ENCODE measurements at regions not wholly inside any gene's neighbourhood (a gene's known extent, or its start where the extent isn't known, plus 50 kb on each side); places are given as distances from the start of the nearest gene placed in this dataset.

GRCh38 chr14:38883127-38883526 lies 219.9 kb downstream of the SEC23A start:
- no peak overlapping the region for H3K4me3 ChIP-seq (ENCODE audit: low read length)
- CTCF ChIA-PET = interaction anchor here (0.7 to 1.5 kb wide), 2 partner anchors 15 kb away, joined by 3 read pairs; no protein-coding TSS in a partner anchor
- Mint-ChIP-seq H3K27ac (no peak overlapping the region), H3K4me1 (no peaks in the 10 kb centered on the region), H3K27me3 (peaks cover 6 to 65% (median 17%) of the 10 kb centered on the region in 5 donors), H3K9me3 (no peaks in the 10 kb centered on the region), H3K36me3 (no peaks in the 10 kb centered on the region), H3K4me3 (no peak overlapping the region)
- H3K27me3 ChIP-seq (ENCODE audit: control insufficient read depth in 2 of 2, insufficient read depth in 2 of 2, low read length in 2 of 2) = no peaks in the 10 kb centered on the region
- no peaks in the 10 kb centered on the region for H3K9me3 ChIP-seq (ENCODE audit: control insufficient read depth in 2 of 3, low read length in 3 of 3)
- DNase-seq = no peak
- peaks cover 0 to 2% (median 0%) of the 10 kb centered on the region in 3 experiments for H3K36me3 ChIP-seq (ENCODE audit: control insufficient read depth in 2 of 3, insufficient read depth in 3 of 3, low read length in 3 of 3)
- ATAC-seq = no peak
- no peak overlapping the region for H3K27ac ChIP-seq (ENCODE audit: low read depth, low read length)
- H3K4me1 ChIP-seq (ENCODE audit: control insufficient read depth in 2 of 2, insufficient read depth in 2 of 2, low read length in 2 of 2) = no peaks in the 10 kb centered on the region
- POLR2A ChIA-PET = no interaction called here
- intact Hi-C loops (cut with micrococcal nuclease) = no loop called here

- no peaks in the 10 kb centered on the region for H3K9me3 Mint-ChIP-seq
- intact Hi-C loops (cut with micrococcal nuclease) = no loop called here
- DNase-seq = no peak
Measured at GRCh38 chr14:38882533-38882932, 220.5 kb downstream of the SEC23A start.

GRCh38 chr14:38880643-38881524 lies 222.2 kb downstream of the SEC23A start:
- Mint-ChIP-seq H3K27me3 (peaks cover 8 to 59% (median 24%) of the 10 kb centered on the region in 5 donors), H3K27ac (no peak overlapping the region)
- H3K4me1 ChIP-seq (ENCODE audit: control insufficient read depth in 2 of 2, insufficient read depth in 2 of 2, low read length in 2 of 2) = no peaks in the 10 kb centered on the region

More at GRCh38 chr14:38882533-38882932, 220.5 kb downstream of the SEC23A start:
- Mint-ChIP-seq H3K36me3 (no peaks in the 10 kb centered on the region), H3K27ac (no peak overlapping the region), H3K4me1 (no peaks in the 10 kb centered on the region), H3K27me3 (peaks cover 6 to 63% (median 17%) of the 10 kb centered on the region in 5 donors), H3K4me3 (no peak overlapping the region)
- no peak for ATAC-seq
- ChIA-PET POLR2A (no interaction called here), CTCF (interaction anchor here (0.7 to 1.5 kb wide), 2 partner anchors 14 to 16 kb away, joined by 3 read pairs; no protein-coding TSS in a partner anchor)
- Histone ChIP-seq H3K36me3 (ENCODE audit: control insufficient read depth in 2 of 3, insufficient read depth in 3 of 3, low read length in 3 of 3) (peaks cover 0 to 2% (median 0%) of the 10 kb centered on the region in 3 experiments), H3K27me3 (ENCODE audit: control insufficient read depth in 2 of 2, insufficient read depth in 2 of 2, low read length in 2 of 2) (no peaks in the 10 kb centered on the region), H3K27ac (ENCODE audit: low read depth, low read length) (no peak overlapping the region), H3K4me3 (ENCODE audit: low read length) (no peak overlapping the region), H3K9me3 (ENCODE audit: control insufficient read depth in 2 of 3, low read length in 3 of 3) (no peaks in the 10 kb centered on the region), H3K4me1 (ENCODE audit: control insufficient read depth in 2 of 2, insufficient read depth in 2 of 2, low read length in 2 of 2) (no peaks in the 10 kb centered on the region)

GRCh38 chr14:38877744-38878388 lies 225.2 kb downstream of the SEC23A start:
- no peaks in the 10 kb centered on the region for H3K4me1 Mint-ChIP-seq
- no peaks in the 10 kb centered on the region for H3K9me3 Mint-ChIP-seq
- ATAC-seq (no peak), DNase-seq (no peak)
- Histone ChIP-seq H3K36me3 (ENCODE audit: control insufficient read depth in 2 of 3, insufficient read depth in 3 of 3, low read length in 3 of 3) (no peaks in the 10 kb centered on the region), H3K9me3 (ENCODE audit: control insufficient read depth in 2 of 3, low read length in 3 of 3) (no peaks in the 10 kb centered on the region), H3K4me1 (ENCODE audit: control insufficient read depth in 2 of 2, insufficient read depth in 2 of 2, low read length in 2 of 2) (no peaks in the 10 kb centered on the region), H3K27me3 (ENCODE audit: control insufficient read depth in 2 of 2, insufficient read depth in 2 of 2, low read length in 2 of 2) (no peaks in the 10 kb centered on the region), H3K27ac (ENCODE audit: low read depth, low read length) (no peak overlapping the region), H3K4me3 (ENCODE audit: low read length) (no peak overlapping the region)
- ChIA-PET POLR2A (no interaction called here), CTCF (no interaction called here)
- H3K4me3 Mint-ChIP-seq = no peak overlapping the region
- intact Hi-C loops (cut with micrococcal nuclease) = no loop called here
- peaks cover 8 to 48% (median 23%) of the 10 kb centered on the region in 5 donors for H3K27me3 Mint-ChIP-seq
- H3K36me3 Mint-ChIP-seq = no peaks in the 10 kb centered on the region
- no peak overlapping the region for H3K27ac Mint-ChIP-seq

More at GRCh38 chr14:38880643-38881524, 222.2 kb downstream of the SEC23A start:
- no peaks in the 10 kb centered on the region for H3K27me3 ChIP-seq (ENCODE audit: control insufficient read depth in 2 of 2, insufficient read depth in 2 of 2, low read length in 2 of 2)
- H3K4me3 ChIP-seq (ENCODE audit: low read length) = no peak overlapping the region
- ATAC-seq (no peak), DNase-seq (no peak)
- no peaks in the 10 kb centered on the region for H3K9me3 ChIP-seq (ENCODE audit: control insufficient read depth in 2 of 3, low read length in 3 of 3)
- H3K4me3 Mint-ChIP-seq = no peak overlapping the region
- H3K9me3 Mint-ChIP-seq = no peaks in the 10 kb centered on the region
- H3K27ac ChIP-seq (ENCODE audit: low read depth, low read length) = no peak overlapping the region
- POLR2A ChIA-PET = no interaction called here
- H3K36me3 ChIP-seq (ENCODE audit: control insufficient read depth in 2 of 3, insufficient read depth in 3 of 3, low read length in 3 of 3) = no peaks in the 10 kb centered on the region
- H3K36me3 Mint-ChIP-seq = no peaks in the 10 kb centered on the region
- intact Hi-C loops (cut with micrococcal nuclease) = no loop called here
- H3K4me1 Mint-ChIP-seq = no peaks in the 10 kb centered on the region
- CTCF ChIA-PET = interaction anchor here (1.4 kb wide), 1 partner anchor 11 kb away, joined by 3 read pairs; no protein-coding TSS in a partner anchor

GRCh38 chr14:38874721-38875120 lies 228.3 kb downstream of the SEC23A start:
- ChIA-PET POLR2A (no interaction called here), CTCF (no interaction called here)
- no peak overlapping the region for H3K4me3 Mint-ChIP-seq
- H3K4me3 ChIP-seq (ENCODE audit: low read length) = no peak overlapping the region
- intact Hi-C loops (cut with micrococcal nuclease) = no loop called here
- H3K36me3 ChIP-seq (ENCODE audit: control insufficient read depth in 2 of 3, insufficient read depth in 3 of 3, low read length in 3 of 3) = no peaks in the 10 kb centered on the region
- no peak overlapping the region for H3K27ac Mint-ChIP-seq
- H3K9me3 ChIP-seq (ENCODE audit: control insufficient read depth in 2 of 3, low read length in 3 of 3) = no peaks in the 10 kb centered on the region
- ATAC-seq = no peak
- no peak for DNase-seq
- peaks cover 6 to 31% (median 13%) of the 10 kb centered on the region in 5 donors for H3K27me3 Mint-ChIP-seq
- no peaks in the 10 kb centered on the region for H3K36me3 Mint-ChIP-seq
- no peaks in the 10 kb centered on the region for H3K9me3 Mint-ChIP-seq
- H3K27ac ChIP-seq (ENCODE audit: low read depth, low read length) = no peak overlapping the region
- no peaks in the 10 kb centered on the region for H3K4me1 Mint-ChIP-seq
- H3K4me1 ChIP-seq (ENCODE audit: control insufficient read depth in 2 of 2, insufficient read depth in 2 of 2, low read length in 2 of 2) = no peaks in the 10 kb centered on the region
- H3K27me3 ChIP-seq (ENCODE audit: control insufficient read depth in 2 of 2, insufficient read depth in 2 of 2, low read length in 2 of 2) = no peaks in the 10 kb centered on the region

GRCh38 chr14:38873941-38874612 lies 229.0 kb downstream of the SEC23A start:
- POLR2A ChIA-PET = no interaction called here

More at GRCh38 chr14:38873941-38874612, 229.0 kb downstream of the SEC23A start:
- intact Hi-C loops (cut with micrococcal nuclease) = no loop called here
- DNase-seq (no peak), ATAC-seq (peak; percentile 42)
- no peaks in the 10 kb centered on the region for H3K4me1 ChIP-seq (ENCODE audit: control insufficient read depth in 2 of 2, insufficient read depth in 2 of 2, low read length in 2 of 2)
- no peak overlapping the region for H3K27ac ChIP-seq (ENCODE audit: low read depth, low read length)
- H3K4me1 Mint-ChIP-seq = no peaks in the 10 kb centered on the region
- H3K9me3 ChIP-seq (ENCODE audit: control insufficient read depth in 2 of 3, low read length in 3 of 3) = no peaks in the 10 kb centered on the region
- H3K27me3 ChIP-seq (ENCODE audit: control insufficient read depth in 2 of 2, insufficient read depth in 2 of 2, low read length in 2 of 2) = no peaks in the 10 kb centered on the region
- H3K36me3 Mint-ChIP-seq = no peaks in the 10 kb centered on the region
- no peak overlapping the region for H3K27ac Mint-ChIP-seq
- CTCF ChIA-PET = no interaction called here
- no peaks in the 10 kb centered on the region for H3K9me3 Mint-ChIP-seq
- no peak overlapping the region for H3K4me3 Mint-ChIP-seq
- H3K27me3 Mint-ChIP-seq = peaks cover 6 to 25% (median 9%) of the 10 kb centered on the region in 5 donors
- no peak overlapping the region for H3K4me3 ChIP-seq (ENCODE audit: low read length)
- no peaks in the 10 kb centered on the region for H3K36me3 ChIP-seq (ENCODE audit: control insufficient read depth in 2 of 3, insufficient read depth in 3 of 3, low read length in 3 of 3)
